PC-3 (cell line): ENCODE measurements at regions not wholly inside any gene's neighbourhood (a gene's known extent, or its start where the extent isn't known, plus 50 kb on each side); places are given as distances from the start of the nearest gene placed in this dataset.

Experiments used
- EZH2 ChIP-seq: fragments of 300-600 bp; sonication (generic); IDR thresholded peaks from one replicate; pipeline ENCODE4 v1.6.1; 2017; ENCODE audit warnings: antibody characterized with exemption, mild to moderate bottlenecking, low read length; ENCODE audit not compliant: unreplicated experiment
- TF ChIP-seq, protein P1 (sequence below): fragments of 300-600 bp; sonication (generic); conservative IDR thresholded peaks from 2 replicates; pipeline ENCODE4 v1.5.1; 2017; ENCODE audit warnings: antibody characterized with exemption, low read depth, mild to moderate bottlenecking, low read length

DNA sequence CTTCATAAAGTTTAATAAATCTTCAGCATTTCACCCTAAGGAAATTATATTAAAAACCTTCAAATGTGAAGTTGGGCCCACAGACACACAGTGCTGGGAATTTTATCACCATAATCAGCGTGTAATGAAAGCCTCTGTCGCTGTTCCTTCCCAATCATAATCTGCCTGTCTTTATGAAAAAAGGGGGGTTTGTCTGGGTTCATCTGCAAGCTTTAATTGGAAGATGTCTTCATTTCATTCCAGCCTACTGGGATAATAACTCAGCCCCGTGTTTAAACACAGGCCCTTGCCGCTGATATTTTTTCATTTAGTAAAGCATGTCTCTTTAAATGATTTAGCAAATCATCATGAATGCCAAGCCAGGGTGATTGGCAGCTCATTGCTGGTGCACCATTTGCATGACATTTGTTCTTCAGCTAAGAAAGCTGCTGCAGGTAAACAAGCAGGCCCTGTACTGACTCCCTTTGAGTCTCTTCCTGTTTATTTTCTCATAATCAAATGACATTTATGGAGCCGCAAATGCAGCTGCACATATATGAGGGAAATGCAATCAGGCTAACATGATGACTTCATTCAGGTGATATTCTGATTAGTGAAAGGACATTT lies 362.9 kb upstream of the TLE4 start:
- TF ChIP-seq, protein P1, sequence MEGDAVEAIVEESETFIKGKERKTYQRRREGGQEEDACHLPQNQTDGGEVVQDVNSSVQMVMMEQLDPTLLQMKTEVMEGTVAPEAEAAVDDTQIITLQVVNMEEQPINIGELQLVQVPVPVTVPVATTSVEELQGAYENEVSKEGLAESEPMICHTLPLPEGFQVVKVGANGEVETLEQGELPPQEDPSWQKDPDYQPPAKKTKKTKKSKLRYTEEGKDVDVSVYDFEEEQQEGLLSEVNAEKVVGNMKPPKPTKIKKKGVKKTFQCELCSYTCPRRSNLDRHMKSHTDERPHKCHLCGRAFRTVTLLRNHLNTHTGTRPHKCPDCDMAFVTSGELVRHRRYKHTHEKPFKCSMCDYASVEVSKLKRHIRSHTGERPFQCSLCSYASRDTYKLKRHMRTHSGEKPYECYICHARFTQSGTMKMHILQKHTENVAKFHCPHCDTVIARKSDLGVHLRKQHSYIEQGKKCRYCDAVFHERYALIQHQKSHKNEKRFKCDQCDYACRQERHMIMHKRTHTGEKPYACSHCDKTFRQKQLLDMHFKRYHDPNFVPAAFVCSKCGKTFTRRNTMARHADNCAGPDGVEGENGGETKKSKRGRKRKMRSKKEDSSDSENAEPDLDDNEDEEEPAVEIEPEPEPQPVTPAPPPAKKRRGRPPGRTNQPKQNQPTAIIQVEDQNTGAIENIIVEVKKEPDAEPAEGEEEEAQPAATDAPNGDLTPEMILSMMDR, result no peak
- TF ChIP-seq EZH2, result no peak
